Calu3 (cell line): ENCODE measurements at regions not wholly inside any gene's neighbourhood (a gene's known extent, or its start where the extent isn't known, plus 50 kb on each side); places are given as distances from the start of the nearest gene placed in this dataset.

Source experiments
- BruUV-seq: library from RNA; stranded (reverse); fragments of 400-500 nt; replicated peaks from 2 replicates; lab custom pipeline; 2021; lab: Mats Ljungman, UMichigan
- CTCF ChIA-PET: fragments of 300-600 bp; sonication (Branson Sonifier 250); formaldehyde crosslinking; loops from one replicate; lab custom pipeline; 2022; ENCODE audit warnings: antibody characterized with exemption; lab: Charles Lee
- DNase-seq: peaks from one replicate; pipeline ENCODE4 v3.0.0; 2022
- H3K27ac Mint-ChIP-seq: one replicate; pipeline ENCODE4 v1.8.0; 2022; ENCODE audit warnings: mixed read lengths; ENCODE audit not compliant: unreplicated experiment
- H3K27me3 Mint-ChIP-seq: one replicate; pipeline ENCODE4 v1.8.0; 2022; ENCODE audit warnings: mixed read lengths; ENCODE audit not compliant: unreplicated experiment
- H3K36me3 Mint-ChIP-seq: one replicate; pipeline ENCODE4 v1.8.0; 2022; ENCODE audit warnings: mild to moderate bottlenecking, moderate library complexity, mixed read lengths; ENCODE audit not compliant: insufficient read depth, unreplicated experiment
- H3K4me1 Mint-ChIP-seq: one replicate; pipeline ENCODE4 v1.8.0; 2022; ENCODE audit warnings: mild to moderate bottlenecking, low read depth, mixed read lengths; ENCODE audit not compliant: unreplicated experiment
- H3K4me3 Mint-ChIP-seq: one replicate; pipeline ENCODE4 v1.8.0; 2022; ENCODE audit warnings: mild to moderate bottlenecking, low read depth, moderate library complexity, mixed read lengths; ENCODE audit not compliant: unreplicated experiment
- H3K9me3 Mint-ChIP-seq: one replicate; pipeline ENCODE4 v1.8.0; 2022; ENCODE audit warnings: low read depth, mixed read lengths; ENCODE audit not compliant: unreplicated experiment
- CTCF ChIP-seq: fragments of 200-600 bp; IDR thresholded peaks from one replicate; pipeline ENCODE4 v1.8.0; 2022; ENCODE audit warnings: antibody characterized with exemption; ENCODE audit not compliant: unreplicated experiment
- intact Hi-C: fragments of 100-400 bp; cut with micrococcal nuclease; formaldehyde crosslinking; loops from one replicate; pipeline ENCODE4 v1.10.0; 2022; ENCODE audit not compliant: unreplicated experiment

- CTCF ChIA-PET = no interaction called here
- no peak overlapping the region for H3K27ac Mint-ChIP-seq
- H3K4me1 Mint-ChIP-seq = no peaks in the 10 kb centered on the region
- TF ChIP-seq CTCF = no peak
- DNase-seq = no peak
- H3K9me3 Mint-ChIP-seq = peaks cover 19% of the 10 kb centered on the region
- intact Hi-C loops = no loop called here
- BruUV-seq = no TSS peak
- H3K4me3 Mint-ChIP-seq = no peak overlapping the region
- no peaks in the 10 kb centered on the region for H3K27me3 Mint-ChIP-seq
- no peaks in the 10 kb centered on the region for H3K36me3 Mint-ChIP-seq
Observed at GRCh38 chr4:127311371-127311770, 321.4 kb upstream of the INTU start.

- Mint-ChIP-seq H3K4me3 (no peak overlapping the region), H3K36me3 (no peaks in the 10 kb centered on the region), H3K27ac (no peak overlapping the region), H3K9me3 (peaks cover 19% of the 10 kb centered on the region), H3K4me1 (no peaks in the 10 kb centered on the region), H3K27me3 (no peaks in the 10 kb centered on the region)
- intact Hi-C loops = no loop called here
- TF ChIP-seq CTCF = no peak
- no peak for DNase-seq
- CTCF ChIA-PET = no interaction called here
- no TSS peak for BruUV-seq
Observed at GRCh38 chr4:127311924-127312323, 320.8 kb upstream of the INTU start.

GRCh38 chr4:127313767-127314166 is 319.0 kb upstream of the INTU start:
- intact Hi-C loops = no loop called here
- CTCF ChIA-PET = no interaction called here
- no TSS peak for BruUV-seq
- no peaks in the 10 kb centered on the region for H3K27me3 Mint-ChIP-seq
- TF ChIP-seq CTCF = no peak
- H3K9me3 Mint-ChIP-seq = peaks cover 17% of the 10 kb centered on the region
- no peak overlapping the region for H3K4me3 Mint-ChIP-seq
- no peak overlapping the region for H3K27ac Mint-ChIP-seq
- no peaks in the 10 kb centered on the region for H3K4me1 Mint-ChIP-seq
- H3K36me3 Mint-ChIP-seq = no peaks in the 10 kb centered on the region
- no peak for DNase-seq

- Mint-ChIP-seq H3K27ac (no peak overlapping the region), H3K27me3 (no peaks in the 10 kb centered on the region), H3K36me3 (no peaks in the 10 kb centered on the region), H3K4me3 (no peak overlapping the region), H3K4me1 (no peaks in the 10 kb centered on the region), H3K9me3 (peaks cover 3% of the 10 kb centered on the region)
- intact Hi-C loops = no loop called here
- no TSS peak for BruUV-seq
- no peak for DNase-seq
- CTCF ChIA-PET = no interaction called here
- TF ChIP-seq CTCF = no peak
Observed at GRCh38 chr4:127327491-127327890, 305.3 kb upstream of the INTU start.
